ENCODE measurements at regions not wholly inside any gene's neighbourhood (a gene's known extent, or its start where the extent isn't known, plus 50 kb on each side); places are given as distances from the start of the nearest gene placed in this dataset.

DNA sequence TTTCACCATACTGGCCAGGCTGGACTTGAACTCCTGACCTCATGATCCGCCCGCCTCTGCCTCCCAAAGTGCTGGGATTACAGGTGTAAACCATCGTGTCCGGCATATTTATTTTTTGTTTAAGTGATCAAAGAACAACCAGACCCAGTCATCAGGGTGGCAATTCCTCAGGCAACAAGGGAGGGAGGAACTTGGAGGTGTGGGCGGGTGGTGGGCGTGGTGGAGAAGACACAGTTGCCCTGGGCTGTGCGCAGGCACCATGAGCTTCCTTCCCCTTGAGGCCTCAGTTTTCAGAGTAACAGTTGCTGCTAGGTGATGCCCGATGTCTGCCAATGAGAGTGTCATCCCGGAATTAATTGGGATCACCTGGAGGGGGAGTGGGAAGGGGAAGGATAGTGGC is 191.7 kb downstream of the ALG10 start:
- Mint-ChIP-seq H3K27ac (ENCODE audit: unreplicated experiment) (no peak overlapping the region), H3K4me1 (ENCODE audit: low read depth, unreplicated experiment) (no peaks in the 10 kb centered on the region), H3K27me3 (ENCODE audit: unreplicated experiment) (no peaks in the 10 kb centered on the region), H3K9me3 (ENCODE audit: low read depth, unreplicated experiment) (peaks cover 2% of the 10 kb centered on the region), H3K4me3 (ENCODE audit: low read depth, unreplicated experiment) (no peak overlapping the region), H3K36me3 (ENCODE audit: insufficient read depth, unreplicated experiment) (peaks cover 7% of the 10 kb centered on the region)
- CTCF ChIA-PET, result no interaction called here
- DNase-seq, result no peak
- BruUV-seq (replicated peaks), result no TSS peak
- intact Hi-C loops (cut with micrococcal nuclease; ENCODE audit: unreplicated experiment), result no loop called here
- TF ChIP-seq, protein P1, sequence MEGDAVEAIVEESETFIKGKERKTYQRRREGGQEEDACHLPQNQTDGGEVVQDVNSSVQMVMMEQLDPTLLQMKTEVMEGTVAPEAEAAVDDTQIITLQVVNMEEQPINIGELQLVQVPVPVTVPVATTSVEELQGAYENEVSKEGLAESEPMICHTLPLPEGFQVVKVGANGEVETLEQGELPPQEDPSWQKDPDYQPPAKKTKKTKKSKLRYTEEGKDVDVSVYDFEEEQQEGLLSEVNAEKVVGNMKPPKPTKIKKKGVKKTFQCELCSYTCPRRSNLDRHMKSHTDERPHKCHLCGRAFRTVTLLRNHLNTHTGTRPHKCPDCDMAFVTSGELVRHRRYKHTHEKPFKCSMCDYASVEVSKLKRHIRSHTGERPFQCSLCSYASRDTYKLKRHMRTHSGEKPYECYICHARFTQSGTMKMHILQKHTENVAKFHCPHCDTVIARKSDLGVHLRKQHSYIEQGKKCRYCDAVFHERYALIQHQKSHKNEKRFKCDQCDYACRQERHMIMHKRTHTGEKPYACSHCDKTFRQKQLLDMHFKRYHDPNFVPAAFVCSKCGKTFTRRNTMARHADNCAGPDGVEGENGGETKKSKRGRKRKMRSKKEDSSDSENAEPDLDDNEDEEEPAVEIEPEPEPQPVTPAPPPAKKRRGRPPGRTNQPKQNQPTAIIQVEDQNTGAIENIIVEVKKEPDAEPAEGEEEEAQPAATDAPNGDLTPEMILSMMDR (IDR thresholded peaks at IDR 0.05; ENCODE audit: unreplicated experiment), result no peak

DNA sequence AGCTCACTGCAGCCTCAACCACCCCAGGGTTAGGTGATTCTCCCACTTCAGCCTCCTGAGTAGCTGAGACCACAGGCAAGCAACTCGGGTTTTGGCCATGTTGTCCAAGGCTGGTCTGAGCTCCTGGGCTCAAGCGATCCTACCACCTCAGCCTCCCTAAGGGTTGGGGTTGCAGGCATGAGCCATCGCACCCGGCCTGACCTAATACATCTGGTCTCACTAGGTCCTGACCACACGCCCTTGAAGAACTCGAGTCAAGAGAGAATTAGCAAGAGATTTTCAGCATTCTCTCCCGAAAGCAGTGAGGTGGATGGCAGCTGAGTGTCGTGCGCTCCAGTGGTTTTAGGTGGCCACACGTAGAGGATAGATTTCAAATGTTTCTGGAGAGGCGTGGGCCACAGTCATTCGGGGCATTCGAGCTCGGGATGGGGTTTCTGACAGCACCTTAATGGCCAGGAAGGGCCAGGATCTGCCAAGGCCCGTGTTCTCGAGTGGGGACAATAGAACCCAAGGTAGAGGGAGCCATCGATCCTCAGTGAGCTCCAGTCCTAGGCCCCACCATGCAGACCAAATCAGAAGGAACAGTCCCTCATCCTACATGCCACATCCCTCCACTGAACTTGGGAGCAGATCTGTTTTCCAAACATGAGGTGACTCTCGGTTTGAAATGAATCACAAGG is 193.1 kb downstream of the ALG10 start:
- no peak for DNase-seq
- Mint-ChIP-seq H3K36me3 (ENCODE audit: insufficient read depth, unreplicated experiment) (peaks cover 7% of the 10 kb centered on the region), H3K27me3 (ENCODE audit: unreplicated experiment) (no peaks in the 10 kb centered on the region), H3K27ac (ENCODE audit: unreplicated experiment) (no peak overlapping the region), H3K4me1 (ENCODE audit: low read depth, unreplicated experiment) (no peaks in the 10 kb centered on the region), H3K4me3 (ENCODE audit: low read depth, unreplicated experiment) (no peak overlapping the region), H3K9me3 (ENCODE audit: low read depth, unreplicated experiment) (peaks cover 2% of the 10 kb centered on the region)
- TF ChIP-seq, protein P1 (IDR thresholded peaks at IDR 0.05; ENCODE audit: unreplicated experiment), result no peak
- BruUV-seq (replicated peaks), result no TSS peak
- CTCF ChIA-PET, result no interaction called here
- intact Hi-C loops (cut with micrococcal nuclease; ENCODE audit: unreplicated experiment), result no loop called here

DNA sequence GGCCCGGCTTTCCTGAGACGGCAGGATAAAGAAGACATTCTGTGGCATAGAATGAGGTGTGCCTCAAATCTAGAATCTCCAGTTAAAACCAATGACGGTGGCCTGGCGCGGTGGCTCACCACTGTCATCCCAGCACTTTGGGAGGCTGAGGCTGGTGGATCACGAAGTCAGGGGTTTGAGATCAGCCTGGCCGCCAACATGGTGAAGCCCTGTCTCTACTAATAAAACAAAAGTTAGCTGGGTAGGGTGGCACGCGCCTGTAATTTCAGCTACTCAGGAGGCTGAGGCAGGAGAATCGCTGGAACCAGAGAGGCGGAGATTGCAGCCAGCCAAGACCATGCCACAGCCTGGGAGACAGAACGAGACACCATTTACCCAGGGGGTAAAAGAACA is 193.6 kb downstream of the ALG10 start:
- Mint-ChIP-seq H3K36me3 (ENCODE audit: insufficient read depth, unreplicated experiment) (peaks cover 7% of the 10 kb centered on the region), H3K27me3 (ENCODE audit: unreplicated experiment) (no peaks in the 10 kb centered on the region), H3K4me1 (ENCODE audit: low read depth, unreplicated experiment) (no peaks in the 10 kb centered on the region), H3K9me3 (ENCODE audit: low read depth, unreplicated experiment) (peaks cover 2% of the 10 kb centered on the region), H3K27ac (ENCODE audit: unreplicated experiment) (no peak overlapping the region), H3K4me3 (ENCODE audit: low read depth, unreplicated experiment) (no peak overlapping the region)
- TF ChIP-seq, protein P1 (IDR thresholded peaks at IDR 0.05; ENCODE audit: unreplicated experiment), result no peak
- no TSS peak for BruUV-seq (replicated peaks)
- no peak for DNase-seq
- CTCF ChIA-PET, result no interaction called here
- intact Hi-C loops (cut with micrococcal nuclease; ENCODE audit: unreplicated experiment), result no loop called here

DNA sequence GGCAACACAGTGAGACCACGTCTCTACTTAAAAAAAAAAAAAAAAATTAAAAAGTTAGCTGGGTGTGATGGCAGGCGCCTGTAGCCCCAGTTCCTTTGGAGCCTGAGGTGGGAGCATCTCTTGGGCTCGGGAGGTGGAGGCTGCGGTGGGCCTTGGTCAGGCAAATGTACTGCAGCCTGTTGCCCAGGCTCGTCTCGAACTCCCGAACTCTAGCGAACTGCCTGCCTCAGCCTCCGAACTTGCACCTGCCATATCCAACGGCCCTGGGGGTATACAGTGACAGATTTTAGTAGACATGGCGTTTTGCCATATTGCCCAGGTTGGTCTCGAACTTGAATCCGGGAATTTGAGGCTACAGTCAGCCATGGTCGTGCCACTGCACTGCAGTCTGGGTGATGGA is 195.4 kb downstream of the ALG10 start:
- H3K36me3 Mint-ChIP-seq (ENCODE audit: insufficient read depth, unreplicated experiment), result peaks cover 7% of the 10 kb centered on the region
- no peaks in the 10 kb centered on the region for H3K4me1 Mint-ChIP-seq (ENCODE audit: low read depth, unreplicated experiment)
- H3K4me3 Mint-ChIP-seq (ENCODE audit: low read depth, unreplicated experiment), result no peak overlapping the region
- no peak overlapping the region for H3K27ac Mint-ChIP-seq (ENCODE audit: unreplicated experiment)
- CTCF ChIA-PET, result no interaction called here
- no peaks in the 10 kb centered on the region for H3K27me3 Mint-ChIP-seq (ENCODE audit: unreplicated experiment)
- DNase-seq, result no peak
- H3K9me3 Mint-ChIP-seq (ENCODE audit: low read depth, unreplicated experiment), result peaks cover 2% of the 10 kb centered on the region
- intact Hi-C loops (cut with micrococcal nuclease; ENCODE audit: unreplicated experiment), result loop anchor here (1.0 kb wide), 2 partner anchors 95 to 179 kb away; no protein-coding TSS in a partner anchor
- TF ChIP-seq, protein P1 (IDR thresholded peaks at IDR 0.05; ENCODE audit: unreplicated experiment), result no peak
- BruUV-seq (replicated peaks), result no TSS peak

Measured in Calu3 (cell line).